Right lobe of liver (tissue), 6 donors: ENCODE measurements at regions not wholly inside any gene's neighbourhood (a gene's known extent, or its start where the extent isn't known, plus 50 kb on each side); places are given as distances from the start of the nearest gene placed in this dataset.
"Not testable (repeated sequence)": the region's sequence is repeated elsewhere in the genome, so short reads cannot be mapped to it uniquely, and the experiment has no call there.

Source experiments
- ATAC-seq, 4 donors: fragments of 200-7000 bp; cut with Tn5 transposase; one replicate each; pipeline ENCODE4 v1.9.1; 2020; ENCODE audit warnings: mild to moderate bottlenecking in 4 of 4, moderate library complexity in 4 of 4
- DNase-seq, 3 donors: peaks; one replicate each; pipeline ENCODE4 v3.0.0-alpha.2; 2020
- H3K27ac ChIP-seq, 3 donors: fragments of 200-600 bp; one replicate each; pipeline ENCODE4 v1.8.0; 2022
- H3K27me3 ChIP-seq, 2 donors: fragments of 200-600 bp; one replicate each; pipeline ENCODE4 v1.8.0; 2022
- H3K36me3 ChIP-seq, 4 donors: fragments of 200-600 bp; sonication (generic) in 1 of 4; one replicate each; pipeline versions ENCODE4 v1.5.1 to v1.8.0; 2017 to 2022; ENCODE audit warnings: control low read depth in 1 of 4
- H3K4me1 ChIP-seq, 4 donors: fragments of 200-600 bp; sonication (generic) in 1 of 4; one replicate each; pipeline versions ENCODE4 v1.5.1 to v1.8.0; 2017 to 2022; ENCODE audit warnings: control low read depth in 1 of 4
- H3K4me3 ChIP-seq, 3 donors: fragments of 200-600 bp; one replicate each; pipeline ENCODE4 v1.8.0; 2022
- H3K9me3 ChIP-seq, 4 donors: fragments of 200-600 bp; sonication (generic) in 1 of 4; one replicate each; pipeline versions ENCODE4 v1.5.1 to v1.8.0; 2017 to 2022; ENCODE audit warnings: control low read depth in 1 of 4
- CTCF ChIP-seq, 4 donors: fragments of 200-600 bp in 3 of 4; fragments of 450-650 bp in 1 of 4; IDR thresholded peaks; one replicate each; pipeline versions ENCODE4 v1.5.1 to v1.8.0; 2016 to 2022; ENCODE audit warnings: antibody characterized with exemption in 4 of 4, mild to moderate bottlenecking in 2 of 4
- POLR2A ChIP-seq: fragments of 450-650 bp; IDR thresholded peaks from one replicate; pipeline ENCODE4 v1.6.1; 2017; ENCODE audit warnings: antibody characterized with exemption, mild to moderate bottlenecking
- WGBS: methylation state at CpG from one replicate; pipeline ENCODE4 v1.1.6; 2018; ENCODE audit warnings: low coverage, low lambda C conversion rate; ENCODE audit not compliant: insufficient coverage; ENCODE audit errors: missing lambda C conversion rate; 5-methylcytosine and 5-hydroxymethylcytosine counted together
- intact Hi-C, 2 donors: fragments of 100-400 bp; cut with DNase I; formaldehyde crosslinking; loops; one replicate each; pipeline versions ENCODE4 v1.11.2 to v1.14.1; 2022
- donor health status: DM: no; HTN: yes; CAD: no.
- donor health status: DM: no; HTN: no; CAD: no.
- donor health status: DM: no; HTN: no; CAD: no.
- donor health status: DM: no; HTN: yes; CAD: no.
- donor health status: DM: no; HTN: yes; CAD: no.

- 63% methylated on average over 1 of the region's 1 CpG for WGBS
- intact Hi-C loops = no loop called here
- TF ChIP-seq CTCF (IDR thresholded peaks at IDR 0.05) (no peak), POLR2A (no peak)
- Histone ChIP-seq H3K27me3 (no peaks in the 10 kb centered on the region), H3K4me3 (no peak overlapping the region), H3K4me1 (no peaks in the 10 kb centered on the region), H3K27ac (no peak overlapping the region), H3K9me3 (no peaks in the 10 kb centered on the region), H3K36me3 (no peaks in the 10 kb centered on the region)
- DNase-seq (no peak), ATAC-seq (no peak)
Observed at GRCh38 chr16:26860506-26860905, 206.2 kb upstream of the C16orf82 start.

- WGBS = 15% methylated on average over 3 of the region's 3 CpGs
- H3K4me1 ChIP-seq = no peaks in the 10 kb centered on the region
- ATAC-seq = no peak
- no peak for DNase-seq
- no peak overlapping the region for H3K4me3 ChIP-seq
- no peak overlapping the region for H3K27ac ChIP-seq
- intact Hi-C loops = no loop called here
- H3K9me3 ChIP-seq = no peaks in the 10 kb centered on the region
- TF ChIP-seq POLR2A (no peak), CTCF (IDR thresholded peaks at IDR 0.05) (no peak)
- no peaks in the 10 kb centered on the region for H3K36me3 ChIP-seq
- no peaks in the 10 kb centered on the region for H3K27me3 ChIP-seq
Observed at GRCh38 chr16:26863931-26864330, 202.8 kb upstream of the C16orf82 start.

GRCh38 chr16:26874318-26874717 lies 192.4 kb upstream of the C16orf82 start:
- H3K36me3 ChIP-seq, ATAC-seq, H3K4me1 ChIP-seq, H3K9me3 ChIP-seq, H3K27ac ChIP-seq, H3K27me3 ChIP-seq, H3K4me3 ChIP-seq, DNase-seq, intact Hi-C loops: not testable (repeated sequence)
- 58% methylated on average over 5 of the region's 5 CpGs for WGBS

- Histone ChIP-seq H3K4me3 (no peak overlapping the region), H3K4me1 (no peaks in the 10 kb centered on the region), H3K27me3 (no peaks in the 10 kb centered on the region), H3K27ac (no peak overlapping the region), H3K9me3 (no peaks in the 10 kb centered on the region), H3K36me3 (no peaks in the 10 kb centered on the region)
- WGBS = 83% methylated on average over 2 of the region's 3 CpGs
- ATAC-seq (no peak), DNase-seq (no peak)
- intact Hi-C loops = no loop called here
- TF ChIP-seq POLR2A (no peak), CTCF (IDR thresholded peaks at IDR 0.05) (no peak)
Observed at GRCh38 chr16:26877421-26877820, 189.3 kb upstream of the C16orf82 start.

GRCh38 chr16:26885674-26886073 lies 181.1 kb upstream of the C16orf82 start:
- no peak for TF ChIP-seq CTCF (IDR thresholded peaks at IDR 0.05)
- no peak for TF ChIP-seq POLR2A
- 38% methylated on average over 1 of the region's 1 CpG for WGBS
- no peaks in the 10 kb centered on the region for H3K27me3 ChIP-seq

More at GRCh38 chr16:26885674-26886073, 181.1 kb upstream of the C16orf82 start:
- Histone ChIP-seq H3K4me3 (no peak overlapping the region), H3K9me3 (no peaks in the 10 kb centered on the region), H3K36me3 (no peaks in the 10 kb centered on the region), H3K4me1 (no peaks in the 10 kb centered on the region), H3K27ac (no peak overlapping the region)
- intact Hi-C loops = no loop called here
- no peak for ATAC-seq
- DNase-seq = no peak
